HEK293T (cell line): ENCODE measurements at regions not wholly inside any gene's neighbourhood (a gene's known extent, or its start where the extent isn't known, plus 50 kb on each side); places are given as distances from the start of the nearest gene placed in this dataset.

Source experiments
- BHLHE40 ChIP-seq: fragments of 450-650 bp; IDR thresholded peaks from 2 replicates; pipeline ENCODE4 v1.6.1; 2016; ENCODE audit warnings: mild to moderate bottlenecking, moderate library complexity, borderline replicate concordance
- ELF4 ChIP-seq: fragments of 450-650 bp; IDR thresholded peaks from 2 replicates; pipeline ENCODE4 v1.6.1; 2017; ENCODE audit warnings: antibody characterized with exemption
- FOXK2 ChIP-seq: fragments of 450-650 bp; IDR thresholded peaks from 2 replicates; pipeline ENCODE4 v1.6.1; 2016; ENCODE audit warnings: mild to moderate bottlenecking
- FOXM1 ChIP-seq: fragments of 450-650 bp; IDR thresholded peaks from 2 replicates; pipeline ENCODE4 v1.6.1; 2017; ENCODE audit warnings: mild to moderate bottlenecking, borderline replicate concordance
- L3MBTL2 ChIP-seq: fragments of 450-650 bp; conservative IDR thresholded peaks from 2 replicates; pipeline ENCODE4 v1.6.1; 2016; ENCODE audit warnings: mild to moderate bottlenecking
- LEF1 ChIP-seq: fragments of 450-650 bp; IDR thresholded peaks from 2 replicates; pipeline ENCODE4 v1.6.1; 2017; ENCODE audit warnings: mild to moderate bottlenecking, borderline replicate concordance
- NFRKB ChIP-seq: fragments of 450-650 bp; IDR thresholded peaks from 2 replicates; pipeline ENCODE4 v1.6.1; 2016; ENCODE audit warnings: mild to moderate bottlenecking, moderate library complexity
- SP1 ChIP-seq: fragments of 450-650 bp; IDR thresholded peaks from 2 replicates; pipeline ENCODE4 v1.6.1; 2017
- TF ChIP-seq, protein P1 (sequence below): fragments of 450-650 bp; IDR thresholded peaks from 2 replicates; pipeline ENCODE4 v1.6.1; 2016

DNA sequence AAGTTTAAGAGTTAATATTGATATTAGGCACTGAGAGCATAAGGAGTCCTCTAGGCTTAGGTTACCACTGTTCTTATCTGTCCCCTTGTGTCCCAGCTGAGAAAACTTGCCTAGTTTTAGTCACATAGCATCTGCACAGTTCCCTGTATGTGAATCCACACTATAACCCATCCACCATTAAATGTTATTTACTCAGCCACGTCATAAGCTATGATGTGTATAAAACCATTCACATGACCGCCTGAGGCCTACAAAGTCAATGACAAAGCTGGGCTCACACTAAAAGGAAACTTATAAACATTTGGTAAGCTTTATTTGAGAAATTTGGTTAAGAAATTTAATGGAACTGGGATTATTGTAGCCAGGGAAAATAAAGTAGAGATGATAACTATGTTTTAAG, 59.2 kb upstream of the TFAP2D start:
- TF ChIP-seq SP1 (no peak), NFRKB (no peak), FOXM1 (no peak), FOXK2 (no peak), BHLHE40 (no peak), ELF4 (no peak), L3MBTL2 (no peak), LEF1 (no peak)
- TF ChIP-seq, protein P1, sequence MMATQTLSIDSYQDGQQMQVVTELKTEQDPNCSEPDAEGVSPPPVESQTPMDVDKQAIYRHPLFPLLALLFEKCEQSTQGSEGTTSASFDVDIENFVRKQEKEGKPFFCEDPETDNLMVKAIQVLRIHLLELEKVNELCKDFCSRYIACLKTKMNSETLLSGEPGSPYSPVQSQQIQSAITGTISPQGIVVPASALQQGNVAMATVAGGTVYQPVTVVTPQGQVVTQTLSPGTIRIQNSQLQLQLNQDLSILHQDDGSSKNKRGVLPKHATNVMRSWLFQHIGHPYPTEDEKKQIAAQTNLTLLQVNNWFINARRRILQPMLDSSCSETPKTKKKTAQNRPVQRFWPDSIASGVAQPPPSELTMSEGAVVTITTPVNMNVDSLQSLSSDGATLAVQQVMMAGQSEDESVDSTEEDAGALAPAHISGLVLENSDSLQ: no peak
